Erythroblast (primary cell): ENCODE measurements at regions not wholly inside any gene's neighbourhood (a gene's known extent, or its start where the extent isn't known, plus 50 kb on each side); places are given as distances from the start of the nearest gene placed in this dataset.

Experiments used
- GATA1 ChIP-seq: IDR thresholded peaks from 2 replicates; pipeline ENCODE4 v1.6.1; 2011; ENCODE audit warnings: low read depth, mild to moderate bottlenecking, control low read depth, low read length, moderate library complexity
- POLR2A ChIP-seq: IDR thresholded peaks from 2 replicates; pipeline ENCODE4 v1.6.1; 2011; ENCODE audit warnings: mild to moderate bottlenecking, low read length

GRCh38 chr1:221174330-221174993 lies 295.2 kb downstream of the HLX start:
- no peak for TF ChIP-seq GATA1
- no peak for TF ChIP-seq POLR2A
